ENCODE measurements at regions not wholly inside any gene's neighbourhood (a gene's known extent, or its start where the extent isn't known, plus 50 kb on each side); places are given as distances from the start of the nearest gene placed in this dataset.

GRCh38 chr1:75083848-75084514 lies 50.2 kb upstream of the LHX8 start:
- DNase-seq: no peak

Measured in dermis blood vessel endothelial cell (primary cell).